ENCODE measurements at regions not wholly inside any gene's neighbourhood (a gene's known extent, or its start where the extent isn't known, plus 50 kb on each side); places are given as distances from the start of the nearest gene placed in this dataset.
A peak's percentile ranks its signal among the peaks of the same experiment; 100 is the strongest.

DNA sequence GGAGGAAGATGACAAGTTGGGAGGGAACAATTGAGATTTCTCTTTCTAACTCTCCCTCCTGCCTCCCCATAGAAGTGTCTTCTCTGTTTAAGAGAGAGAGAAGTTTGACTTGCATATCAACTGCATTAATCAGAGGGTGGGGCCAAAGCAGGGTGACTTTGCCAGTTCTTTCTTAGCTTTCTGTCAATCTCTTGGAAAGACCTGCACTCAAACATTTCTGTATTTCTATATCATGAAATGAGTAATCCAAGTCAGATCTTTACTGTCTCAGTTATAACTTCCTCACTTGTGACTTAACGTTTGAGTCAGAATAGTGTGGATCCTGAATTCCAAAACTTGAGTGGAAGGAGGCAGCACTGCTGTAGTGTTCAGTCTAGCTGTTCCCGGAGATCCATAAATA lies 180.8 kb upstream of the KCNK2 start:
- no CpG with 5 or more reads among the region's 2 CpGs for WGBS (ENCODE audit: extremely low coverage, insufficient coverage, low lambda C conversion rate)
- no peak overlapping the region for H3K27ac ChIP-seq (ENCODE audit: low read depth, low read length)
- H3K4me2 ChIP-seq (ENCODE audit: low read length) = no peak overlapping the region
- no peak overlapping the region for H4K8ac ChIP-seq (ENCODE audit: low read depth, low read length)
- no peak overlapping the region for H3K9ac ChIP-seq (ENCODE audit: low read length)
- H3K56ac ChIP-seq (ENCODE audit: low read length) = no peak overlapping the region
- H2AK5ac ChIP-seq (ENCODE audit: low read length) = no peak overlapping the region
- H2BK120ac ChIP-seq (ENCODE audit: low read depth, low read length) = no peak overlapping the region
- no peak overlapping the region for H3K18ac ChIP-seq (ENCODE audit: low read length)
- H3K23ac ChIP-seq (ENCODE audit: low read length) = no peak overlapping the region
- no peak for DNase-seq
- no peak overlapping the region for H2BK5ac ChIP-seq (ENCODE audit: low read length)
- H3K79me1 ChIP-seq (ENCODE audit: low read length) = no peaks in the 10 kb centered on the region
- no peaks in the 10 kb centered on the region for H3K4me1 ChIP-seq (ENCODE audit: control insufficient read depth, low read depth, low read length)
- no peak overlapping the region for H3K4me3 ChIP-seq (ENCODE audit: low read length)
- H3K79me2 ChIP-seq (ENCODE audit: control insufficient read depth, insufficient read depth, low read length) = no peaks in the 10 kb centered on the region
- no peaks in the 10 kb centered on the region for H3K36me3 ChIP-seq (ENCODE audit: control insufficient read depth, insufficient read depth, low read length)
- H3K4ac ChIP-seq (ENCODE audit: low read depth, low read length) = no peak overlapping the region
- no peaks in the 10 kb centered on the region for H3K27me3 ChIP-seq (ENCODE audit: insufficient read depth, low read length, poor library complexity)
- no peak overlapping the region for H4K5ac ChIP-seq (ENCODE audit: low read length)
- no peak overlapping the region for H2BK15ac ChIP-seq (replicated peaks; ENCODE audit: low read depth)

- Histone ChIP-seq H2AK5ac (ENCODE audit: low read length) (no peak overlapping the region), H3K9ac (ENCODE audit: low read length) (no peak overlapping the region), H4K5ac (ENCODE audit: low read length) (no peak overlapping the region), H2BK15ac (replicated peaks; ENCODE audit: low read depth) (no peak overlapping the region), H3K27ac (ENCODE audit: low read depth, low read length) (no peak overlapping the region), H3K27me3 (ENCODE audit: insufficient read depth, low read length, poor library complexity) (no peaks in the 10 kb centered on the region), H3K4me1 (ENCODE audit: control insufficient read depth, low read depth, low read length) (no peaks in the 10 kb centered on the region), H3K4me3 (ENCODE audit: low read length) (no peak overlapping the region), H3K79me1 (ENCODE audit: low read length) (no peaks in the 10 kb centered on the region), H3K36me3 (ENCODE audit: control insufficient read depth, insufficient read depth, low read length) (no peaks in the 10 kb centered on the region), H4K8ac (ENCODE audit: low read depth, low read length) (no peak overlapping the region), H3K4ac (ENCODE audit: low read depth, low read length) (no peak overlapping the region), H3K79me2 (ENCODE audit: control insufficient read depth, insufficient read depth, low read length) (no peaks in the 10 kb centered on the region), H3K4me2 (ENCODE audit: low read length) (no peak overlapping the region), H3K18ac (ENCODE audit: low read length) (no peak overlapping the region), H3K23ac (ENCODE audit: low read length) (no peak overlapping the region), H2BK120ac (ENCODE audit: low read depth, low read length) (no peak overlapping the region), H3K56ac (ENCODE audit: low read length) (no peak overlapping the region), H2BK5ac (ENCODE audit: low read length) (no peak overlapping the region)
- DNase-seq = no peak
- WGBS (ENCODE audit: extremely low coverage, insufficient coverage, low lambda C conversion rate) = no CpG with 5 or more reads among the region's 2 CpGs
Measured at GRCh38 chr1:214902636-214903320, 179.8 kb upstream of the KCNK2 start.

DNA sequence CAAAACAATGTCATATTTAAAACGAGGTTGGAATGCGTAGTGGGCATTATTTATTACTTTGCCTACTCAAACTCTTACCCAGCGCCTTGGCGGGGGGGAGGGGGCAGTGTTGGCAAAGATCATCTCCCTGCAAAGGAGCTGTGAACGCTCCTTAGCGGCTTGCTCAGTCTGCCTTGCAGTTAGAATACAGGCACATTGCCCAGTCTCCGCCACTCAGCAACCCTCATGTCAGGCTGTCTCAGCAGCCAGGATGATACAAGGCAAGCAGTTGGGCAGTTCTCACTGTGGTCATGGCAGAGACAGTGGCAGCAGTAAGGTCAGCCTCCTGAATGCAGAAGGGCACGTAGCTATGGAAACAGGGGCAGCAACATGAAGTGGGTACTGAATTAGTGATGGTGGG lies 170.4 kb upstream of the KCNK2 start:
- Histone ChIP-seq H4K8ac (ENCODE audit: low read depth, low read length) (no peak overlapping the region), H3K79me1 (ENCODE audit: low read length) (no peaks in the 10 kb centered on the region), H3K36me3 (ENCODE audit: control insufficient read depth, insufficient read depth, low read length) (no peaks in the 10 kb centered on the region), H2BK15ac (replicated peaks; ENCODE audit: low read depth) (no peak overlapping the region), H3K4me1 (ENCODE audit: control insufficient read depth, low read depth, low read length) (no peaks in the 10 kb centered on the region), H3K4me3 (ENCODE audit: low read length) (no peak overlapping the region), H2BK5ac (ENCODE audit: low read length) (no peak overlapping the region), H3K4me2 (ENCODE audit: low read length) (no peak overlapping the region), H3K56ac (ENCODE audit: low read length) (no peak overlapping the region), H4K5ac (ENCODE audit: low read length) (no peak overlapping the region), H3K27me3 (ENCODE audit: insufficient read depth, low read length, poor library complexity) (no peaks in the 10 kb centered on the region), H3K18ac (ENCODE audit: low read length) (no peak overlapping the region), H3K23ac (ENCODE audit: low read length) (no peak overlapping the region), H3K4ac (ENCODE audit: low read depth, low read length) (no peak overlapping the region), H3K79me2 (ENCODE audit: control insufficient read depth, insufficient read depth, low read length) (no peaks in the 10 kb centered on the region), H3K27ac (ENCODE audit: low read depth, low read length) (no peak overlapping the region), H3K9ac (ENCODE audit: low read length) (no peak overlapping the region), H2BK120ac (ENCODE audit: low read depth, low read length) (no peak overlapping the region), H2AK5ac (ENCODE audit: low read length) (no peak overlapping the region)
- no CpG with 5 or more reads among the region's 8 CpGs for WGBS (ENCODE audit: extremely low coverage, insufficient coverage, low lambda C conversion rate)
- no peak for DNase-seq

DNA sequence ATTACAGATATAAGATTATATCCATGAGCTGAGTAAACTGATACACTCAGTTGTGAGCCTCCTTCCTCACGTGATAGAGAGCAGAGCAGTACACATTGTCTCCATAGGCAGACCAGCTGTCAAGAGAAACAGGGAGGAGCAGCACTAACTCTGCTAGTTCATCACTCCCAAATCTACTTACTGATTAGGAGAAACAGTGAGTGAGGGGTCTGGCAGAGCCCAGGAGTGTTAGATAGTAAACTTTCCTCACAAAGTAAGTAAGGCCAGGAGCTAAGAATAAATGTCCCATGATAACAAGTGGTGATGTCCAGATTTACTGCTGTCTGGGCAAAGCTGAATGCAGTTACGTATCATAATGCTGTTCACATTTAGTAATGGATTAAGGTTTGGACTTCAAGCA lies 168.6 kb upstream of the KCNK2 start:
- no peaks in the 10 kb centered on the region for H3K79me1 ChIP-seq (ENCODE audit: low read length)
- no peak overlapping the region for H3K9ac ChIP-seq (ENCODE audit: low read length)
- no peaks in the 10 kb centered on the region for H3K27me3 ChIP-seq (ENCODE audit: insufficient read depth, low read length, poor library complexity)
- no CpG with 5 or more reads among the region's 2 CpGs for WGBS (ENCODE audit: extremely low coverage, insufficient coverage, low lambda C conversion rate)
- no peaks in the 10 kb centered on the region for H3K36me3 ChIP-seq (ENCODE audit: control insufficient read depth, insufficient read depth, low read length)
- no peak overlapping the region for H3K23ac ChIP-seq (ENCODE audit: low read length)
- peak; percentile 68 for DNase-seq
- H3K27ac ChIP-seq (ENCODE audit: low read depth, low read length) = no peak overlapping the region
- no peaks in the 10 kb centered on the region for H3K4me1 ChIP-seq (ENCODE audit: control insufficient read depth, low read depth, low read length)
- no peak overlapping the region for H3K56ac ChIP-seq (ENCODE audit: low read length)
- H3K79me2 ChIP-seq (ENCODE audit: control insufficient read depth, insufficient read depth, low read length) = no peaks in the 10 kb centered on the region
- no peak overlapping the region for H2BK120ac ChIP-seq (ENCODE audit: low read depth, low read length)
- H2BK5ac ChIP-seq (ENCODE audit: low read length) = no peak overlapping the region
- H3K4me2 ChIP-seq (ENCODE audit: low read length) = no peak overlapping the region
- H2BK15ac ChIP-seq (replicated peaks; ENCODE audit: low read depth) = no peak overlapping the region
- no peak overlapping the region for H2AK5ac ChIP-seq (ENCODE audit: low read length)
- H3K4me3 ChIP-seq (ENCODE audit: low read length) = no peak overlapping the region
- H4K8ac ChIP-seq (ENCODE audit: low read depth, low read length) = no peak overlapping the region
- H3K18ac ChIP-seq (ENCODE audit: low read length) = no peak overlapping the region
- H3K4ac ChIP-seq (ENCODE audit: low read depth, low read length) = no peak overlapping the region
- no peak overlapping the region for H4K5ac ChIP-seq (ENCODE audit: low read length)

DNA sequence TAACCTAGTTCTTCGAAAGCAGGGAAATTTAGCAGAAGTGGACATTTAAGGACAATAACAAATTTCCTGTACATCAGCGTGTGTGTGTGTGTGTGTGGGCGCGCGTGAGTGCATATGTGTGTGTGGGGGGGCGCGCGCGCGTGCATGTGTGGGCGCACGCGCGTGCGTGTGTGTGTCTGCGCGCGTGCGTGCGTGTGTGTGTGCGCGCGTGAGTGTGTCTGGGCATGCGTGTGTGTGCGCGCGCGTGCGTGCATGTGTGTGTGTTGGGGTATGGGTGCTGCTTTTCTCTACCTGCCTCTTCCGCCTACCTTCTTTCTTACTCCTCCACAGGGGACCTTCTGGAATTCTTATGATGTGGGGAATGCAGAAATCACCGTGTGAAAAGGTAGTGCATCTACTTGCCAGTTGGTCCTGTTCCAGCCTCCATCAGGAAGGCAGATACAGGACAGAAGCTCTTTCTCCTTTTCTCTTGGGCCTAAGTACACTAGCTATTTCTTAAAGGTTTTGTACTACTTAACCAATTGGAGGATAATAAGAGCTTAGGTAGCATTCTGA lies 165.4 kb upstream of the KCNK2 start:
- Histone ChIP-seq H3K4me1 (ENCODE audit: control insufficient read depth, low read depth, low read length) (no peaks in the 10 kb centered on the region), H2BK120ac (ENCODE audit: low read depth, low read length) (no peak overlapping the region), H3K4me2 (ENCODE audit: low read length) (no peak overlapping the region), H3K23ac (ENCODE audit: low read length) (no peak overlapping the region), H2BK15ac (replicated peaks; ENCODE audit: low read depth) (no peak overlapping the region), H4K8ac (ENCODE audit: low read depth, low read length) (no peak overlapping the region), H3K27ac (ENCODE audit: low read depth, low read length) (no peak overlapping the region), H2AK5ac (ENCODE audit: low read length) (no peak overlapping the region), H3K4me3 (ENCODE audit: low read length) (no peak overlapping the region), H3K56ac (ENCODE audit: low read length) (no peak overlapping the region), H2BK5ac (ENCODE audit: low read length) (no peak overlapping the region), H4K5ac (ENCODE audit: low read length) (no peak overlapping the region), H3K9ac (ENCODE audit: low read length) (no peak overlapping the region), H3K4ac (ENCODE audit: low read depth, low read length) (no peak overlapping the region), H3K18ac (ENCODE audit: low read length) (no peak overlapping the region), H3K27me3 (ENCODE audit: insufficient read depth, low read length, poor library complexity) (no peaks in the 10 kb centered on the region), H3K79me1 (ENCODE audit: low read length) (no peaks in the 10 kb centered on the region), H3K79me2 (ENCODE audit: control insufficient read depth, insufficient read depth, low read length) (no peaks in the 10 kb centered on the region), H3K36me3 (ENCODE audit: control insufficient read depth, insufficient read depth, low read length) (no peaks in the 10 kb centered on the region)
- no peak for DNase-seq
- no CpG with 5 or more reads among the region's 31 CpGs for WGBS (ENCODE audit: extremely low coverage, insufficient coverage, low lambda C conversion rate)

- no peak overlapping the region for H3K56ac ChIP-seq (ENCODE audit: low read length)
- no peak overlapping the region for H3K18ac ChIP-seq (ENCODE audit: low read length)
- no peak overlapping the region for H2BK5ac ChIP-seq (ENCODE audit: low read length)
- no peaks in the 10 kb centered on the region for H3K4me1 ChIP-seq (ENCODE audit: control insufficient read depth, low read depth, low read length)
- no peaks in the 10 kb centered on the region for H3K27me3 ChIP-seq (ENCODE audit: insufficient read depth, low read length, poor library complexity)
- no peak overlapping the region for H3K23ac ChIP-seq (ENCODE audit: low read length)
- H4K5ac ChIP-seq (ENCODE audit: low read length) = no peak overlapping the region
- no peak overlapping the region for H3K27ac ChIP-seq (ENCODE audit: low read depth, low read length)
- no peak overlapping the region for H2BK120ac ChIP-seq (ENCODE audit: low read depth, low read length)
- H2BK15ac ChIP-seq (replicated peaks; ENCODE audit: low read depth) = no peak overlapping the region
- no peak overlapping the region for H2AK5ac ChIP-seq (ENCODE audit: low read length)
- H3K4ac ChIP-seq (ENCODE audit: low read depth, low read length) = no peak overlapping the region
- no peak overlapping the region for H3K9ac ChIP-seq (ENCODE audit: low read length)
- H3K36me3 ChIP-seq (ENCODE audit: control insufficient read depth, insufficient read depth, low read length) = no peaks in the 10 kb centered on the region
- H3K79me2 ChIP-seq (ENCODE audit: control insufficient read depth, insufficient read depth, low read length) = no peaks in the 10 kb centered on the region
- no peaks in the 10 kb centered on the region for H3K79me1 ChIP-seq (ENCODE audit: low read length)
- DNase-seq = no peak
- no peak overlapping the region for H4K8ac ChIP-seq (ENCODE audit: low read depth, low read length)
- no peak overlapping the region for H3K4me2 ChIP-seq (ENCODE audit: low read length)
- WGBS (ENCODE audit: extremely low coverage, insufficient coverage, low lambda C conversion rate) = no CpG with 5 or more reads among the region's 4 CpGs
- H3K4me3 ChIP-seq (ENCODE audit: low read length) = no peak overlapping the region
Measured at GRCh38 chr1:214918745-214919144, 163.8 kb upstream of the KCNK2 start.
